SH-SY5Y (cell line): ENCODE measurements at regions not wholly inside any gene's neighbourhood (a gene's known extent, or its start where the extent isn't known, plus 50 kb on each side); places are given as distances from the start of the nearest gene placed in this dataset.
A peak's percentile ranks its signal among the peaks of the same experiment; 100 is the strongest.

Source experiments
- GATA2 ChIP-seq: IDR thresholded peaks from 2 replicates; pipeline ENCODE4 v1.6.1; 2011; ENCODE audit warnings: mild to moderate bottlenecking, low read depth, low read length
- GATA3 ChIP-seq: IDR thresholded peaks from 2 replicates; pipeline ENCODE4 v1.6.1; 2011; ENCODE audit warnings: low read depth, mild to moderate bottlenecking, low read length, moderate library complexity

DNA sequence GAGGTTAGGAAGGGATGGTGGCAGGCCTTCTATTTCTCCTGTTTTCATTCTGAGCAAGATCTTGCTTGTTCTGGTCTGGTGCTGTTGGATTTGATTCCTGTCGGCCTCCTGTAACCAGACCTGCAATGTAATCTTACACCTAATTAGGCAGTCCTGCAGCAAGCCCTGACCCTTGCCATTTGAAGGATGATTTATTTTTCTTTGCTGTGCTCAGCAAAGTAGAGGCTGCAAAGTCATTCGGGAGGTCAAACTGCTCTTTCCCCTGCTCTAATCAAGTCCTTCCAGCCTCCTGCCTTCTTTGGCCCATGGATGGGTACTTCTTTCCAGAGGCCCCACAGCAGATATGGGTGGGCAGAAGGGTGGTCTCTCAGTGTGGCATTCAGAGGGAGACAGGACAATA is 417.7 kb upstream of the USP24 start:
- TF ChIP-seq GATA3 = no peak
- TF ChIP-seq GATA2 = no peak

DNA sequence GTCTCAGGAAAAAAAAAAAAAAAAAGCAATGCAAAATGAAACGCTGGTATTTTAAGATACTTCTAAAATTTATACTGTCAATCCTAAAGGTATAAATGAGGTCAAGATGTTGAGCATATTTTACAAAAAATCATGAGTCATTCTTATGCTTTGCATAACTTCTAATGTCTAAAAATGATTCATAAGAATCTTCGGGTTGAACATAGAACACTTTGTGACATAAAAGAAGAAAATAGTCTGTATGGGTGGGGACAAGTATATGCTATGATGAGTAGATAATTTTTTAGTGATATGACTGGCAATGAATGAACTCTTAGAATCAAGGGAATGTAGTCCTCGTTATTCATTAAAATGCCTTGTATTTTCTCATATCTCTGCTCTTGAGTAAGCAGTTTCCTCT is 416.9 kb upstream of the USP24 start:
- TF ChIP-seq GATA3 (no peak), GATA2 (no peak)

DNA sequence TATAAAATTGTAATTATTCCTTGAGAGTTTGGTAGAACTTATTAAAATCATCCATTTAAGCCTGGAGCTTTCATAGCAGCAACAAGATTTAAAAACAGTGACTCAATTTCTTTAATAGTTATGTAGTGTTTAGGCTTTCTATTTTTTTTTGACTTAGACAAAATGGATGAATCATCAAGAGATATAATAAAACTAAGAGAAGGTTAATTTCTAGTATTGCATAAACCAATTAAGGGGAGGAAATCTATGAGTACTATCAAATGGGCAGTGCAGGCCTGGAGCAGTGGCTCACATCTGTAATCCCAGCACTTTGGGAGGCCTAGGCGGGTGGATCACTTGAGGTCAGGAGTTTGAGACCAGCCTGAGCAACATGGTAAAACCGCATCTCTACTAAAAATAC is 416.3 kb upstream of the USP24 start:
- TF ChIP-seq GATA3 (no peak), GATA2 (no peak)

DNA sequence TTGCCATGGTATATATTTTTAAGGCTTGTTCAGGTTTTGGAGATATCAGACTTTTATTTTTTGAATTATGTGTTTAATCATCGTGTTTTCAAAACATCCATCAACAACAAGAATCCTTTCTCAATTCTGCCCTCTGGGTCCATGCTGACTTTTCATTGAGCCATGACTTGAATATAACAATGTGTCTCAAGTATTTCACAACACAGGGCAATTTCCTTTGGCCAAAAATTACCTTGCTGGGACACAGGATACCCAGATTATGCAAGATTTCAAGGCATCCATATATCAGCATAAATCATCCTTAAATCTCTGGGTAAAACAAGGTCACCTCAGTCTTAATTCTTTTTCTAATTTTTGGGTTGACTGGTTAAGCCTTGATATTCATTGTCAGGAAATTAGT is 411.2 kb upstream of the USP24 start:
- no peak for TF ChIP-seq GATA3
- no peak for TF ChIP-seq GATA2

DNA sequence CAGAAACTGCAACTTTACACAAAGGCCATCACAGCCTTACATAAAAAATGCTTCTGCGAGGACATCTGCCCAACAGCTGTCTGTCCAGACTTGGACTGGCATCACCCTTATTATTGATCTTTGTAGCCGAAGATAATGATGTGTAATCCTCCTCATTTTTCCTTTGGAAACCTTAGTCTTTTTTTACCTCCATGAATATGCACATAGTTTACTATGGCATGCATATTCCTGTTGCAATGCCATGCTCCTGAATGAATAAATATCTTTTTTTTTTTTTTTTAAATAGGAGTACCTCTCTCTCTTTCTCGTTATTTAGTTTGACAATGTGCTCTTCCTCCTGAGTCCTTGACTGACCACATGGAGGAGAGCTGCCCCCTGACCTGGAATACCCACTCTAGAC is 409.6 kb upstream of the USP24 start:
- TF ChIP-seq GATA2 (no peak), GATA3 (no peak)

DNA sequence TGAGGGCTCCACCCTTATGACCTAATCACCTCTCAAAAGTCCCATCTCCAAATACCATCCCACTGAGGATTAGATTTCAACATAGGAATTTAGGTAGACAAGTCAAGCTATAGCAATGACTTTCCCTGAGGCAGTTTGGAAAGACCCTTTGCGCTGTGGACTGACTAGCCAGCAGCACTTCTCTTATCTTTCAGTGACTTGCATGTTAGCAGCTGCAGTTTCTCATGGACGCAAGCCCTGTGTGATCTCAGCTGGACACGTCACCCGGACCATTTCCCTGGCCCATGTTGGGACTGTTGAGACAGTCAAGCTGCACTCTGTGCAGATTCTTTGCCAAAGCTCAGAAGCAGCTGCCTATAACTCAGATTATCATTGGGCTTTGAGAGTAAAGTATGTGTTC is 408.1 kb upstream of the USP24 start:
- TF ChIP-seq GATA3 = no peak
- TF ChIP-seq GATA2 = no peak

DNA sequence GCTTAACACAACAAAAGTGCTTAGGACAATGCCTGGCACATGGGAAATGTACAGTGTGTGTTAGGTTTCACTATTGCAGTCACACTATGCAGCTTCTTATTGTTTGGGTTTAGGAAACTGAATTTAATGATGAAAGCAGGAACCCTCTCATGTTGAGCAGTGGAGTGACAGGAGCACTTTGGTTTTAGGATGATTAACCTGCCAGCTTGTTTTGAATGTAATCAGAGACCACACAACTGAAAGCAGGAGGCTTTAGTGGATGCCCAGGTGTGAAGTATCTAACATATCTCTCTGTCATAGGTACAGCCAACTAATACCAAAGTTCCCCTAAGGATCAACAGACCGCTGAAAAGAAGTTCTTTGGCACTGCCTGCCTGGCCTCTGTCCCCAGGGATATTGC is 406.9 kb upstream of the USP24 start:
- TF ChIP-seq GATA3 (no peak), GATA2 (no peak)

DNA sequence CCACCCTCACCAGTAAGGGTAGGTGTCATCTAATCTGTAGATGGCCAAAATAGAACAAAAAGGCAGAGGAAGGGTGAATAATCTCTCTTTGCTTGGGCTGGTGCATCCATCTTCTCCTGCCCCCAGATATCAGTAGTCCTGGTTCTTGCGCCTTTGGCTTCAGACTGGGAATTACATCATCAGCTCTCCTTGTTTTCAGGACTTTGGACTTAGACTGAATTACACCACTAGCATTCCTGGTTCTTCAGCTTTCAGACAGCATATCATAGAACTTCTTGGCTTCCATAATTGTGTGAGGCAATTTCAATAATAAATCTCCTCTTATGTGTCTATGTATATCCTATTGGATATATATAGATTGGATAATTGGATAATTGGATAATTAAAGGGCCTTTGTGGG is 403.0 kb upstream of the USP24 start:
- TF ChIP-seq GATA3 = no peak
- no peak for TF ChIP-seq GATA2

DNA sequence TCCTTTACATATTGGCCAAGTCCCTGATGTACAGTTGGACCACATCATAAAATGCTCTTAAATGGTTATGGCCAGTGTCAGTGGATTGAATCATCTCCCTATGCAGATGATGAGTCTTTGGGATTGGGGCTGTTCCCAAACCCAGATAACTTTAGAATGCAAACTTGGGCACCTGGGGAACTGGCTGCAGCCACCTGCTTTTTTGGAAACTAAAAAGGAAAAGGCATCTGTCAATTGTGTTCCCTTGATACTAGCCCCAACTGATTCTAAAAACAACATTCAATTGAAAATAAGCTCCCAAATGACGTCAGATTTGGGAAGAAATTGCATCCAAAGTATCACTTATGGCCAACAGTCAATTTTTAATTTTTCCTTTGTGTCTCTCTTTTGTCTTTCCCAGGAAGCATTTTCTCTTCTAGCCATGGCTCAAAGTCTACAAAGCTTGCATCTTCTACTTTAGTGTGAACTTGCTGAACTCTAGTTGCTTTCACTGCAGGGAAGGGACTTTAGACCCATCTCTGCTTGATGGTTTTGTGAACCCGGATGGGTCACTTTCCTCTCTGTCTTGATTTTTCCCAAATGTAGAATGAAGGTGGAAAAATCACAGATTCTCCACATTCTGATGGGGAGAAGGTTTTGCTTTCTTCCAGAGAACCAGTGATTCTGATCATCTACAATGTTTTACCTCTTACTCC is 402.3 kb upstream of the USP24 start:
- no peak for TF ChIP-seq GATA2
- no peak for TF ChIP-seq GATA3

DNA sequence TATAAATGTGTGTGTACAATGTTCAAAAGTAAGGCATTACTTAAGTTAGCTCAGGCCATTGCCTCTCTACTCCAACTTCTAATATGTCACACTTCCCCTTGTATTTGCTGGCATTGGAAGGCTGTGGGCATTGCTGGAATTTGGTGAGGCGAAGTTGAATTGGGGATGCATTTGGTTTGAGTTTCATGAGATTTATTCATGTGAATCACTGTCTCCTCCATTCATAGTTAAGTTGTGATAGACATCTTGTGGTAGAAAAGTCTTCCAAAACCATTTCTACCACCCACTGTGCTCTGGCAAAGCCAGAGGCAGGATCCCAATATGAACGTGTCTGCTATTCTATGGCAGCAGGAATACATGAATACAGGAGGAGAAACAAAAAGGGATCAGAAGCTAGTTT is 397.8 kb upstream of the USP24 start:
- TF ChIP-seq GATA2 (no peak), GATA3 (no peak)

DNA sequence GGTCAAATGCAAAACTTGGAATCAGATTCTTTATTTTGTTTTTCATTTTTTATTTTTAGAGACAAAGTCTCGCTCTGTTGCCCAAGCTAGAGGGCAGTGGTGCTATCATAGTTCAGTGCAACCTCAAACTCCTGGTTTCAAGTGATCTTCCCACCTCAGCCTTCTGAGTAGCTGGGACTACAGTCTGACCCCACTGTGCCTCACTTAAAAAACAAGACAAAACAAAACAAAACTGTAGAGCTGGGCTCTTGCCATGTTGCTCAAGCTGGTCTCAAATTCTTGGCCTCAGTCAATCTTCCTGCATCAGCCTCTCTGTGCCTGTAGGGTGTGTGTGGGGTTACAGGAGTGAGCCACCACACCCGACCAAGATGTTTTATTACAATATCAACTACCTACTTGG is 396.0 kb upstream of the USP24 start:
- no peak for TF ChIP-seq GATA3

DNA sequence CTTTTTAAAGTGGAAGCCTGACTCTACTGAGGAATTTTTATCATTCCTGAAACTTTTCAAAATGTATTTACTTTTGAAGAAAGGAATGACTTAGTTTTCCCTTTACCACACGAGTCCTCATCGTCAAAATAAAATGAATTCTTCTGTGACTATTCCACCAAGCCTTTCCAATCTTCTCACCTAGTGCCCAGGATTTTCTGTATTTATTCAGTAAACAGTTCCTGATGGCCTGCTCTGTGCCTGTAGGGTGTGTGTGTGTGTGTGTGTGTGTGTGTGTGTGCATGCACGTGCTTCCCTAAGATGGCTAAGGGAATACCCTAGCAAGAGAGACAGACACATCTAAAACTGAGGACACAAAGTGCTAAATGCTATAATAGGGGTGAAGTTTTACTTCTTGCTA is 395.0 kb upstream of the USP24 start:
- TF ChIP-seq GATA3 (no peak), GATA2 (no peak)

DNA sequence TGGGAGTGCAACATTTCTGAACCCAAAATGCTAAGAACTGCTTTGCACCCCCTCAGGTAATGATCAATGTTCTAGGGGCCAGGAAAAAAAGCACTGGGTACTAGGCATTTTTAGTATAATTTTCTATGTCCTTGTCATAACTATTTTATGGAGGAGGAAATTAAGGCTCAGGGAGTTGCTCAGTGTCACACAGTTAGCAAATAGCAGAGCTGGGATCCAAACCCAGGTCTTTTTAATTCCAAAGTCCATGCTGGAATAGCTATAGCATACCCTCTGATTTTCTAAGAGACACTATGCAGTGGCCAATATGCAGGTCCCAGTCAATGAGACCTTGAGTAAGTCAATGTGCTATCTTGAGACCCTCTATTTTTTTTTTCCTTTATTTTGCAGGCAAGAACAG is 394.5 kb upstream of the USP24 start:
- no peak for TF ChIP-seq GATA2
- TF ChIP-seq GATA3 = no peak

DNA sequence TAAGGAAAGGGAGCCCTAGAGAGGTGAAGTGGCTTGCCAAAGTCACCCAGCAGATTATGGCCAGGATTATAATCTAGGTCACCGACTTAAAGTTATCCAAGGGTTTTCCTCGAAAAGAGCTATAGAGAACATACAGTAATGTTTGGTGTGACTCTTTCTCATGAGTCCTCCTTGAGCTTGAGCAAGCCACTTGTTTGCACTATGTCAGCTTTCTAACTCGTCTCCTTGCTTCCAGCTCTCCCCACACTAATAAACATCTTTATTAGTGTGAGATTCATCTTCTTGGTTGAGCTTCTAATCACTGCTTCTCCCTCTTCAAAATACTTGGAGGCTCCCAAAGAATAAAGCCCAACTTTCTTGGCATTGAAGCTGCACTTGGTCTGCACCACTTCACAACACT is 390.0 kb upstream of the USP24 start:
- TF ChIP-seq GATA3 = no peak; the same call in 1 of the 2 replicates
- no peak for TF ChIP-seq GATA2

DNA sequence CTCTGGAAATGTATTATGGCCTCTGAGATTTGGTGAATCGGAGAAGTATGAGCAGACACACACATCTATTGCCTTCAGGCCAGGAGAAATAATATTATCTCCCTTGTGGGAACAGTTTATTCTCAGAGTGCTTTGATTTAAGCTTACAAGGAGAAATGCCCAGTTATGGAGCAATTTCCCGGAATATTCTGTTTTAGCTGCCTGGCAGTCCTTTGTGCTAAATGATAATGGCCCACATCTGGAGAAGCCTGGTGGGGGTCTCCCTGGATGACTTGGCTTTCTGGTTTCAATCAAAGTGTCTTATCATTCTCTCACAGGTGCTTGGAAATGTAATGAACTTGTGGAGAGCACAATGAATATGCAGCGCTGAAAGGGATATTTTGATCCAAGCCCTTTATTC is 389.6 kb upstream of the USP24 start:
- peak; percentile 83 for TF ChIP-seq GATA2
- peak; percentile 64; the same call in 1 of the 2 replicates for TF ChIP-seq GATA3

DNA sequence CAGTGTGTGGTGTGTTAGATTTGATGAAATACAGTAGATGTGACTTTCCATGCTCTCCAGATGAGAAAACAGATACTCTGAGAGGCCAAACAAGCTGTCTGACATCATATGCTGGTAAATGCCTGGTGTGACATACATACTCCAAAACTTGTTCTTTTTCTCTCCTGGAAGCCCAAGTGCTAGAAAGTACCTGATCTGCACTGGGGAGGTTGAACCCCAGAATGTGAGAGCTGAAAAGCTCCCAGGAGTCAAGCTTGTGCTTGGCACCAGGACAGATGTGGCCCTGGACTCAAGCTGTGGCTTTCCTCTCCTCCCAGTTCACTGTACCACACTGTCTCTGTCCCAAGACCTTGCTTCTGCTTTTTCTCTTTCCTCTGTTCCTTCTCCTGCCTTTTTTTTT is 389.0 kb upstream of the USP24 start:
- TF ChIP-seq GATA3 (no peak), GATA2 (no peak)
